ENCODE measurements at regions not wholly inside any gene's neighbourhood (a gene's known extent, or its start where the extent isn't known, plus 50 kb on each side); places are given as distances from the start of the nearest gene placed in this dataset.

DNA sequence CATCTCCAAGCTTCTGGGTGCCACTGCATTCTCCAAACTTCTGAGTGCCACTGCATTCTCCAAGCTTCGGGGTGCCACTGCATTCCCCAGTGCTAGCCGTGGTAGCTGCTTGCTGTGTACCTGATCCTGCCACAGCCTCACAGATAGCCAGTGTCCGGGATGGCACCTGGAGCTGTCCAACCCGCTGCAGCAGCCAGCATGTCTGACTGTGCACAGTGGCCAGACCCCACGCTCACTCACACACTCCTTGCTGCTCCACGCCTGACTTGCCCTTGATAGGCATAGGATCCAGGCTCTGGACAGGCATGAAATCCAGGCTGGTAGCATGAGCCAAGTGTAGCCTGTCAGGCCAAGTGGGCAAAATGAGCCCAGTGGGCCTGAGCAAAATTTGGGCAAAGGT, 465.0 kb downstream of the GUCY1A2 start:
- ATAC-seq (no peak), DNase-seq (ENCODE audit: extremely low read depth in 1 of 4, low spot score in 3 of 4) (no peak), FAIRE-seq (no peak)
- no peak overlapping the region for H3K4me2 ChIP-seq (ENCODE audit: insufficient read depth, low read length)
- H3K4me3 ChIP-seq: no peak overlapping the region
- TF ChIP-seq, protein P1, sequence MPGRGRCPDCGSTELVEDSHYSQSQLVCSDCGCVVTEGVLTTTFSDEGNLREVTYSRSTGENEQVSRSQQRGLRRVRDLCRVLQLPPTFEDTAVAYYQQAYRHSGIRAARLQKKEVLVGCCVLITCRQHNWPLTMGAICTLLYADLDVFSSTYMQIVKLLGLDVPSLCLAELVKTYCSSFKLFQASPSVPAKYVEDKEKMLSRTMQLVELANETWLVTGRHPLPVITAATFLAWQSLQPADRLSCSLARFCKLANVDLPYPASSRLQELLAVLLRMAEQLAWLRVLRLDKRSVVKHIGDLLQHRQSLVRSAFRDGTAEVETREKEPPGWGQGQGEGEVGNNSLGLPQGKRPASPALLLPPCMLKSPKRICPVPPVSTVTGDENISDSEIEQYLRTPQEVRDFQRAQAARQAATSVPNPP (IDR thresholded peaks at IDR 0.05; ENCODE audit: borderline replicate concordance, insufficient read depth, insufficient read length): no peak
- no peak for TF ChIP-seq EP400 (IDR thresholded peaks at IDR 0.05)
- no peak for TF ChIP-seq CEBPG (CRISPR knock-in tag; IDR thresholded peaks at IDR 0.05)
- TF ChIP-seq CEBPG (tag; conservative IDR thresholded peaks at IDR 0.05 in 1 of 2, IDR thresholded peaks at IDR 0.05 in 1 of 2): no peak
- TF ChIP-seq, protein P2, sequence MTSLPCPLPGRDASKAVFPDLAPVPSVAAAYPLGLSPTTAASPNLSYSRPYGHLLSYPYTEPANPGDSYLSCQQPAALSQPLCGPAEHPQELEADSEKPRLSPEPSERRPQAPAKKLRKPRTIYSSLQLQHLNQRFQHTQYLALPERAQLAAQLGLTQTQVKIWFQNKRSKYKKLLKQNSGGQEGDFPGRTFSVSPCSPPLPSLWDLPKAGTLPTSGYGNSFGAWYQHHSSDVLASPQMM (CRISPR knock-in tag; IDR thresholded peaks at IDR 0.05): no peak
- TF ChIP-seq ETV1 (tag; conservative IDR thresholded peaks at IDR 0.05; ENCODE audit: low read depth): no peak
- no peak for TF ChIP-seq TAF9B (IDR thresholded peaks at IDR 0.05; ENCODE audit: partially characterized antibody)
- CTCF ChIA-PET (ENCODE audit: low intra/inter-chr PET ratio): no interaction called here
- no peaks in the 10 kb centered on the region for H3K79me2 ChIP-seq (ENCODE audit: control insufficient read depth, insufficient read depth, low read length)
- no peaks in the 10 kb centered on the region for H3K36me3 ChIP-seq (ENCODE audit: control insufficient read depth, insufficient read depth, low read length)
- no peaks in the 10 kb centered on the region for H3K27me3 ChIP-seq (ENCODE audit: control insufficient read depth in 2 of 2, insufficient read depth in 2 of 2, low read length in 2 of 2)
- BruUV-seq (replicated peaks): no TSS peak
- H4K20me1 ChIP-seq (replicated peaks; ENCODE audit: control insufficient read depth, insufficient read depth, low read length): no peaks in the 10 kb centered on the region
- no peaks in the 10 kb centered on the region for H3K9me3 ChIP-seq (replicated peaks; ENCODE audit: control insufficient read depth, insufficient read depth, low read depth, low read length)
- WGBS (ENCODE audit: insufficient coverage, low coverage, missing lambda C conversion rate): 0% methylated on average over 5 of the region's 6 CpGs
- H3K27ac ChIP-seq (ENCODE audit: extremely low read depth, low read depth, low read length): no peak overlapping the region
- intact Hi-C loops (cut with micrococcal nuclease): no loop called here
- POLR2A ChIA-PET: no interaction called here
- H3K9ac ChIP-seq (ENCODE audit: insufficient read depth in 1 of 2, low read depth in 2 of 2, low read length in 2 of 2): no peak overlapping the region
- in situ Hi-C loops (cut with MboI): no loop called here
- no peak overlapping the region for H2AFZ ChIP-seq (ENCODE audit: low read depth, low read length)
- no peaks in the 10 kb centered on the region for H3K4me1 ChIP-seq (replicated peaks in 1 of 2; ENCODE audit: control insufficient read depth in 2 of 2, insufficient read depth in 2 of 2, low read length in 2 of 2)
- no peaks in the 10 kb centered on the region for H3K9me1 ChIP-seq (ENCODE audit: control insufficient read depth, insufficient read depth, low read length)

Measured in K562 (cell line).